Activated T-cell treated with anti-CD3 and anti-CD28 coated beads, Interleukin-2, amount 50 U/mL, for 72 hours (primary cell): ENCODE measurements at regions not wholly inside any gene's neighbourhood (a gene's known extent, or its start where the extent isn't known, plus 50 kb on each side); places are given as distances from the start of the nearest gene placed in this dataset.
"Not testable (repeated sequence)": the region's sequence is repeated elsewhere in the genome, so short reads cannot be mapped to it uniquely, and the experiment has no call there.

Experiments used
- ATAC-seq, 2 donors: fragments of 150-1000 bp; cut with Tn5 transposase; replicated peaks in 1 of 2; 2 replicates each; pipeline ENCODE4 v1.10.0; 2021; ENCODE audit warnings: moderate library complexity in 2 of 2, mild to moderate bottlenecking in 1 of 2
- DNase-seq, 2 donors: peaks; one replicate each; pipeline ENCODE4 v3.0.0; 2021 to 2022; ENCODE audit warnings: mixed read lengths in 1 of 2
- H3K27ac Mint-ChIP-seq: one replicate; pipeline ENCODE4 v1.8.0; 2022; ENCODE audit warnings: mild to moderate bottlenecking, moderate library complexity, mixed read lengths
- H3K27me3 Mint-ChIP-seq: one replicate; pipeline ENCODE4 v1.8.0; 2022; ENCODE audit warnings: low read depth, mixed read lengths
- H3K36me3 Mint-ChIP-seq, 2 donors: one replicate each; pipeline ENCODE4 v1.8.0; 2022; ENCODE audit warnings: mixed read lengths in 2 of 2, mild to moderate bottlenecking in 1 of 2; ENCODE audit not compliant: insufficient read depth in 2 of 2
- H3K4me1 Mint-ChIP-seq: one replicate; pipeline ENCODE4 v1.8.0; 2022; ENCODE audit warnings: low read depth, mixed read lengths
- H3K4me3 Mint-ChIP-seq, 2 donors: one replicate each; pipeline ENCODE4 v1.8.0; 2022; ENCODE audit warnings: mild to moderate bottlenecking in 2 of 2, mixed read lengths in 2 of 2, moderate library complexity in 2 of 2
- H3K9me3 Mint-ChIP-seq, 2 donors: one replicate each; pipeline ENCODE4 v1.8.0; 2022; ENCODE audit warnings: mixed read lengths in 2 of 2

- ATAC-seq: no peak
Observed at GRCh38 chr11:127805771-127806170, 781.6 kb downstream of the ETS1 start.

GRCh38 chr11:127804747-127805400 lies 782.5 kb downstream of the ETS1 start:
- H3K27ac Mint-ChIP-seq: no peak overlapping the region
- H3K4me3 Mint-ChIP-seq: no peak overlapping the region
- no peaks in the 10 kb centered on the region for H3K9me3 Mint-ChIP-seq
- no peak for DNase-seq
- H3K27me3 Mint-ChIP-seq: peaks cover 14% of the 10 kb centered on the region
- H3K4me1 Mint-ChIP-seq: no peaks in the 10 kb centered on the region
- no peak for ATAC-seq
- H3K36me3 Mint-ChIP-seq: no peaks in the 10 kb centered on the region

More at GRCh38 chr11:127805771-127806170, 781.6 kb downstream of the ETS1 start:
- H3K27ac Mint-ChIP-seq: no peak overlapping the region
- H3K4me3 Mint-ChIP-seq: no peak overlapping the region
- no peaks in the 10 kb centered on the region for H3K36me3 Mint-ChIP-seq
- H3K9me3 Mint-ChIP-seq: no peaks in the 10 kb centered on the region
- DNase-seq: no peak
- peaks cover 19% of the 10 kb centered on the region for H3K27me3 Mint-ChIP-seq
- no peaks in the 10 kb centered on the region for H3K4me1 Mint-ChIP-seq

- Mint-ChIP-seq H3K36me3 (no peaks in the 10 kb centered on the region), H3K27me3 (peaks cover 14% of the 10 kb centered on the region), H3K4me3 (no peak overlapping the region), H3K4me1 (no peaks in the 10 kb centered on the region), H3K9me3 (no peaks in the 10 kb centered on the region), H3K27ac (no peak overlapping the region)
- ATAC-seq (no peak), DNase-seq (no peak)
Observed at GRCh38 chr11:127803755-127804154, 783.6 kb downstream of the ETS1 start.

GRCh38 chr11:127800989-127801688 lies 786.2 kb downstream of the ETS1 start:
- DNase-seq: no peak
- Mint-ChIP-seq H3K36me3 (no peaks in the 10 kb centered on the region), H3K27ac (no peak overlapping the region), H3K27me3 (no peaks in the 10 kb centered on the region), H3K4me1 (no peaks in the 10 kb centered on the region), H3K9me3 (no peaks in the 10 kb centered on the region), H3K4me3 (no peak overlapping the region)
- no peak for ATAC-seq

- ATAC-seq (no peak), DNase-seq (no peak)
- Mint-ChIP-seq H3K4me3 (no peak overlapping the region), H3K27ac (no peak overlapping the region), H3K36me3 (no peaks in the 10 kb centered on the region), H3K4me1 (no peaks in the 10 kb centered on the region), H3K9me3 (no peaks in the 10 kb centered on the region), H3K27me3 (no peaks in the 10 kb centered on the region)
Observed at GRCh38 chr11:127795326-127795725, 792.0 kb downstream of the ETS1 start.

- ATAC-seq (no peak), DNase-seq (no peak)
- H3K36me3 Mint-ChIP-seq: no peaks in the 10 kb centered on the region
- H3K27me3 Mint-ChIP-seq: no peaks in the 10 kb centered on the region
- H3K4me1 Mint-ChIP-seq: no peaks in the 10 kb centered on the region
- no peak overlapping the region for H3K27ac Mint-ChIP-seq
- no peak overlapping the region for H3K4me3 Mint-ChIP-seq
- no peaks in the 10 kb centered on the region for H3K9me3 Mint-ChIP-seq
Observed at GRCh38 chr11:127791844-127792243, 791.3 kb upstream of the KIRREL3 start.

DNA sequence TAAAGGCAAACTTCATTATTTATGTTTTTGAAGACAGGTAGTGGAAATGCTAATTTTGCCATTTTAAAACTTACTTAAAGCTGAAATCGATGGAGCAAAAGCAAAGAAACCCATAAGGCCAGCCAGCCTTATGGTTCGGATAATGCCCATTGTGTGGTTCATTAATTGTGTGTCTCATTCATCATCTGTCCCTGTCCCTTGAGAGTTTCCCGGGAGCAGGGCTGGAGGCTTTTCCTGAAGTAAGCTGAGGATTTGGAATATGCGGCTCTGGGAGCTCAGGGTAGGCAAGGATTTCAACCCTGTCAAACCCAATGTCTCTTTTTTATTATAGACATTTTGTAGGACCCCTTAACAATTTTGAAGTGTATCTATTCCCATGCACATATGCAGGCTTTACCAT lies 790.0 kb upstream of the KIRREL3 start:
- Mint-ChIP-seq H3K4me1 (no peaks in the 10 kb centered on the region), H3K27ac (no peak overlapping the region), H3K4me3 (no peak overlapping the region), H3K9me3 (no peaks in the 10 kb centered on the region), H3K36me3 (no peaks in the 10 kb centered on the region), H3K27me3 (no peaks in the 10 kb centered on the region)
- ATAC-seq (no peak), DNase-seq (no peak)

DNA sequence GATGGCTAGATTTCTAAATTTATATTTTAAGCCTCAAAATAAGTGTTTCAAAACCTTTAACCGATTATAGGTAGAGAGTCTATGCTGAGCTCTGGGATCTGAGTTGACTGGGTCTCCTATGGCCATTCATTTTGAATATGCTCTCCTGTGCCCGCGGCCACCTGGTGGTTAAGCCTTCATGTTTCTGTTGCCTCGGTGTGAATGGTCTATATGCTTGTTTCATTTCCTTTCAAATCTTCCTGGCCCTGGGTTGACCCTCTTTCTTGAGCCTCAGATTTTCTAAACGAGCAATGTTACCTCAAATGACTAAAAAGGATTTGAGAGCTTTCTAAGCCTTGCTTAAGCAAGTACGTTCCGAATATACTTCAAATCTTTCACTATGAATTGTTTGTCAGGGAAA lies 789.4 kb upstream of the KIRREL3 start:
- Mint-ChIP-seq H3K27ac (no peak overlapping the region), H3K9me3 (no peaks in the 10 kb centered on the region), H3K4me1 (no peaks in the 10 kb centered on the region), H3K27me3 (no peaks in the 10 kb centered on the region), H3K36me3 (no peaks in the 10 kb centered on the region), H3K4me3 (no peak overlapping the region)
- ATAC-seq (no peak), DNase-seq (peak in 1 of 2 donors; percentile 3)

DNA sequence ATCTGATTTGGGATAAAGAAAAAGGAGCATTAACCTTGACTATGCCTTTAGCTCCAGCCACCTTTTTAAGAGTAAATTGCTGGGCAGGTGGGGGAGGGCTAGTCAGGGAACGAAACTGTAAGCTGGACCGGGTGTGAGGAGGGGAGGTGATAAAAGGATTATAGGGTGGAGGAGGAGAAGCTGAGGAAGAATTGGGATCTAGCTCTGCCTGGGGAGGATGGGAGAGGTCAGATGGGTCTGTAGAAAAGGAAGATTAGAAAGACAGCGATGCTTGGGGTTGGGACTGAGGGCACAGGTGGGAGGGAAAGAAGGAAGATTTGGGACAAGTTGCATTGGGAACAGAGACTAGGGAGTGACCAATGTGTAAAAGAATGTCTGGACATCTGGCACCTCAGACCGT lies 772.4 kb upstream of the KIRREL3 start:
- not testable (repeated sequence) for H3K9me3 Mint-ChIP-seq, H3K27ac Mint-ChIP-seq, DNase-seq, ATAC-seq, H3K4me3 Mint-ChIP-seq, H3K4me1 Mint-ChIP-seq, H3K27me3 Mint-ChIP-seq, H3K36me3 Mint-ChIP-seq

DNA sequence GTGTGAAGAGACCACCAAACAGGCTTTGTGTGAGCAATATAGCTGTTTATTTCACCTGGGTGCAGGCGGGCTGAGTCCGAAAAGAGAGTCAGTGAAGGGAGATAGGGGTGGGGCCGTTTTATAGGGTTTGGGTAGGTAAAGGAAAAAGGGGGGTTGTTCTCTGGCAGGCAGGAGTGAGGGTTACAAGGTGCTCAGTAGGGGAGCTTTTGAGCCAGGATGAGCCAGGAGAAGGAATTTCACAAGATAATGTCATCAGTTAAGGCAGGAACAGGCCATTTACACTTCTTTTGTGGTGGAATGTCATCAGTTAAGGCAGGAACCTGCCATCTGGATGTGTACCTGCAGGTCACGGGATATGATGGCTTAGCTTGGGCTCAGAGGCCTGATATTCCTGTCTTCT lies 768.4 kb upstream of the KIRREL3 start:
- not testable (repeated sequence) for DNase-seq, H3K9me3 Mint-ChIP-seq, H3K27ac Mint-ChIP-seq, H3K4me3 Mint-ChIP-seq, H3K27me3 Mint-ChIP-seq, H3K36me3 Mint-ChIP-seq, H3K4me1 Mint-ChIP-seq, ATAC-seq

DNA sequence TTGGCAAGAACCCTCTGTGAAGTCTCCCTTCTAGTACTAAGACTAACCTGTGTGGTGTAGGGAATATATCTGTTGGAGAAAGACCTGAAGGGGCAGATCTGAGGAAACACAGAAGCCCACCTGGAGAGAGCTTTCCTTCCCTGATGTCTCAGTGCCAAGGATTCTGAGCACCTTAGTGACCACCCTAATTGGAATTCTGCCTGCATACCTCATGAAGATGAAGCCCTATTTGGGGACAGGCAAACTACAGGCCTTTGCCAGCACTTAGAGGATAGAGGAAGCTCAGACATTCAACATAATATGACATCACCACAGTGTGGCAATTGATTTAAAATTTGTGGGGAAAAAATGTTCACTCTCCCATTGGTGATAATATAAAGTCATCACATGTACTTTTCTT lies 766.2 kb upstream of the KIRREL3 start:
- Mint-ChIP-seq H3K36me3 (no peaks in the 10 kb centered on the region), H3K27ac (no peak overlapping the region), H3K27me3 (no peaks in the 10 kb centered on the region), H3K4me3 (no peak overlapping the region), H3K4me1 (no peaks in the 10 kb centered on the region), H3K9me3 (no peaks in the 10 kb centered on the region)
- DNase-seq: no peak
- ATAC-seq: no peak

DNA sequence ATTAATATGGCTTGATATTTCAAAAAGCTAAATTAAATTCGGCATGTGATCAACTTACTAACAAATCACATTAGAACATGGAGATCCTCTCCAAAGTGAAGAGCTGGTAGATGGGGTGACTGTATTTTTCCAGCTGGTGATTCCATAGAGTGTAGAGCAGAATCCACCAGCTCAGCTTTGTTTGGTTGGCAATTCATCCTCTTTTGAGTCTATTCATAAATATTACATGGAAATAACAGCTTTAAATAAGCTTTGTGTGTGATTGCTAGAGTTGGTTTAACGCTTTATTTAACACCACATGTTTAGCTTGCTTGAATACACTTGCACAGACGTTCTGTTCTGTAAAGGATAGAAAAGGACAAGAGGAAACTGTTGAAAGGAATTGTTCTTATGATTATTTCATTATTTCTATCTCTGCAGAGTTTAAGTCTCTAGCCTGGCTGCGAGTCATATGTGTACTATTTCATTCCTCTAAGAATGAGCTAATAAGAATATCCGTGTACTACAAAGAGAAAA lies 738.3 kb upstream of the KIRREL3 start:
- no peaks in the 10 kb centered on the region for H3K36me3 Mint-ChIP-seq
- no peak for DNase-seq

DNA sequence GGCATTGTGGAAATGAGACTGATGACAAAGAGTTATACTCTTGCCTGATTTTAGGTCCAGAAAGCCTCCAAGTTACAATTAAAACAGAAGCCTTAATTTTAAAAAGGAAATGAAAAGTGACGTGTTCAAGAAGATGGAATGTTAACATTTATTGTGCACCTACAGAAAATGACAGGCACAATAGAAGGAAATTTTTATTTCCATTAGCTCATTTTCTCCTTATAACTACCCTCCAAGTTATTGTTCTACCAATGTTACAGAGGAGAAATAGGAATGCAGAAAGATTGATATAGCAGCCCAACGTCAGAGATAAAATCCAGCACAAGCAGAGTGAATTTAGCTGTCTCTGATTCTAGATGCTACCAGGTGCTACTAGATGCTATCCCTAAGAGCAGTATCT lies 736.9 kb upstream of the KIRREL3 start:
- no peak overlapping the region for H3K4me3 Mint-ChIP-seq
- no peaks in the 10 kb centered on the region for H3K4me1 Mint-ChIP-seq
- H3K36me3 Mint-ChIP-seq: no peaks in the 10 kb centered on the region
- no peak for DNase-seq
- ATAC-seq: no peak
- H3K9me3 Mint-ChIP-seq: no peaks in the 10 kb centered on the region
- no peaks in the 10 kb centered on the region for H3K27me3 Mint-ChIP-seq
- H3K27ac Mint-ChIP-seq: no peak overlapping the region

More for the DNA sequence above, 738.3 kb upstream of the KIRREL3 start:
- Mint-ChIP-seq H3K9me3 (no peaks in the 10 kb centered on the region), H3K4me3 (no peak overlapping the region), H3K4me1 (no peaks in the 10 kb centered on the region), H3K27ac (no peak overlapping the region), H3K27me3 (no peaks in the 10 kb centered on the region)
- no peak for ATAC-seq

GRCh38 chr11:127733552-127733951 lies 733.0 kb upstream of the KIRREL3 start:
- Mint-ChIP-seq H3K4me1 (no peaks in the 10 kb centered on the region), H3K27me3 (no peaks in the 10 kb centered on the region), H3K9me3 (no peaks in the 10 kb centered on the region), H3K36me3 (no peaks in the 10 kb centered on the region), H3K27ac (no peak overlapping the region), H3K4me3 (no peak overlapping the region)
- DNase-seq (no peak), ATAC-seq (no peak)
